Smooth muscle cell (in vitro differentiated cells): ENCODE measurements at regions not wholly inside any gene's neighbourhood (a gene's known extent, or its start where the extent isn't known, plus 50 kb on each side); places are given as distances from the start of the nearest gene placed in this dataset.

ENCODE experiments used
- DNase-seq: peaks from one replicate; lab custom pipeline; 2025; ENCODE audit not compliant: unreplicated experiment; lab: John Stamatoyannopoulos, UW
- H2AFZ ChIP-seq: fragments of 200-600 bp; sonication (generic); 2 replicates; pipeline ENCODE4 v1.6.0; 2016; ENCODE audit warnings: antibody characterized with exemption, low read depth, mild to moderate bottlenecking
- H3F3A ChIP-seq: fragments of 200-600 bp; sonication (generic); 2 replicates; pipeline ENCODE4 v1.6.0; 2017; ENCODE audit warnings: antibody characterized with exemption, low read depth
- H3K27ac ChIP-seq: fragments of 200-600 bp; sonication (generic); 2 replicates; pipeline ENCODE4 v1.5.1; 2016; ENCODE audit warnings: low read depth, mild to moderate bottlenecking
- H3K27me3 ChIP-seq: fragments of 200-600 bp; sonication (generic); 2 replicates; pipeline ENCODE4 v1.6.1; 2016; ENCODE audit warnings: low read depth, mild to moderate bottlenecking
- H3K36me3 ChIP-seq: fragments of 200-600 bp; sonication (generic); 2 replicates; pipeline ENCODE4 v1.5.1; 2016; ENCODE audit warnings: low read depth
- H3K4me1 ChIP-seq: fragments of 200-600 bp; sonication (generic); 2 replicates; pipeline ENCODE4 v1.5.1; 2016; ENCODE audit warnings: low read depth
- H3K4me2 ChIP-seq: fragments of 200-600 bp; sonication (generic); 2 replicates; pipeline ENCODE4 v1.6.0; 2016; ENCODE audit warnings: mild to moderate bottlenecking
- H3K4me3 ChIP-seq: fragments of 200-600 bp; sonication (generic); 2 replicates; pipeline ENCODE4 v1.5.1; 2016; ENCODE audit warnings: mild to moderate bottlenecking
- H3K79me2 ChIP-seq: fragments of 200-600 bp; sonication (generic); 2 replicates; pipeline ENCODE4 v1.6.0; 2016; ENCODE audit warnings: low read depth, mild to moderate bottlenecking
- H3K9ac ChIP-seq: fragments of 200-600 bp; sonication (generic); 2 replicates; pipeline ENCODE4 v1.6.0; 2016; ENCODE audit warnings: low read depth
- H3K9me3 ChIP-seq: fragments of 200-600 bp; sonication (generic); replicated peaks from 2 replicates; pipeline ENCODE4 v1.5.1; 2016; ENCODE audit warnings: low read depth
- H4K20me1 ChIP-seq: fragments of 200-600 bp; sonication (generic); 2 replicates; pipeline ENCODE4 v1.6.0; 2016; ENCODE audit warnings: low read depth
- WGBS: methylation state at CpG from one replicate; pipeline ENCODE4 v1.1.7; 2016; ENCODE audit warnings: low lambda C conversion rate; 5-methylcytosine and 5-hydroxymethylcytosine counted together
- TF ChIP-seq, protein P1 (sequence below): fragments of 200-600 bp; sonication (generic); IDR thresholded peaks from 2 replicates; pipeline ENCODE4 v1.5.1; 2017; ENCODE audit warnings: borderline replicate concordance, mild to moderate bottlenecking, antibody characterized with exemption; ENCODE audit not compliant: insufficient read depth, poor library complexity, severe bottlenecking

DNA sequence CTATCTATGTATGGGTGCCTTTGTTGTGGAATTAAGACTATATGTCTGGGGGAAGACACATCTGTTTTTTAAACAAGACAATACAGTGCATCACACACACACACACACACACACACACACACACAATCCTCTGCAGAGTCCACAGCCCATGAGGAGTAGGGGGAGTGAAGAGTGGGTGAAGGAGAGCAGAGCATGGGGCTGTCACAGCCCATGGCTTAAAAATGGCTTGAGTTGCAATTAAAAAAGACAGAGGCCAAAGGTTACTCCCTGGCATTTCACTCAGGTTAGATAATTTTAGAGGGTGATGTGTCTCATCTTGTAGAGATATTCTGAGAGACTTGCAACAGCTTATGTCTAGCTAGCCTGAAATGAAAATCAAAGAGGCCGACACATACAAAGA, 176.5 kb upstream of the PLXNA2 start:
- H3F3A ChIP-seq: no peaks in the 10 kb centered on the region
- H2AFZ ChIP-seq: no peak overlapping the region
- no peak for DNase-seq
- WGBS: 94% methylated on average over 1 of the region's 1 CpG
- H3K27me3 ChIP-seq: no peaks in the 10 kb centered on the region
- H3K79me2 ChIP-seq: no peaks in the 10 kb centered on the region
- TF ChIP-seq, protein P1, sequence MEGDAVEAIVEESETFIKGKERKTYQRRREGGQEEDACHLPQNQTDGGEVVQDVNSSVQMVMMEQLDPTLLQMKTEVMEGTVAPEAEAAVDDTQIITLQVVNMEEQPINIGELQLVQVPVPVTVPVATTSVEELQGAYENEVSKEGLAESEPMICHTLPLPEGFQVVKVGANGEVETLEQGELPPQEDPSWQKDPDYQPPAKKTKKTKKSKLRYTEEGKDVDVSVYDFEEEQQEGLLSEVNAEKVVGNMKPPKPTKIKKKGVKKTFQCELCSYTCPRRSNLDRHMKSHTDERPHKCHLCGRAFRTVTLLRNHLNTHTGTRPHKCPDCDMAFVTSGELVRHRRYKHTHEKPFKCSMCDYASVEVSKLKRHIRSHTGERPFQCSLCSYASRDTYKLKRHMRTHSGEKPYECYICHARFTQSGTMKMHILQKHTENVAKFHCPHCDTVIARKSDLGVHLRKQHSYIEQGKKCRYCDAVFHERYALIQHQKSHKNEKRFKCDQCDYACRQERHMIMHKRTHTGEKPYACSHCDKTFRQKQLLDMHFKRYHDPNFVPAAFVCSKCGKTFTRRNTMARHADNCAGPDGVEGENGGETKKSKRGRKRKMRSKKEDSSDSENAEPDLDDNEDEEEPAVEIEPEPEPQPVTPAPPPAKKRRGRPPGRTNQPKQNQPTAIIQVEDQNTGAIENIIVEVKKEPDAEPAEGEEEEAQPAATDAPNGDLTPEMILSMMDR: no peak
- H3K9ac ChIP-seq: no peak overlapping the region
- H3K4me2 ChIP-seq: no peak overlapping the region
- peaks cover 6% of the 10 kb centered on the region for H3K36me3 ChIP-seq
- no peak overlapping the region for H3K4me3 ChIP-seq
- H4K20me1 ChIP-seq: no peaks in the 10 kb centered on the region
- H3K4me1 ChIP-seq: no peaks in the 10 kb centered on the region
- no peak overlapping the region for H3K27ac ChIP-seq
- H3K9me3 ChIP-seq: no peaks in the 10 kb centered on the region

DNA sequence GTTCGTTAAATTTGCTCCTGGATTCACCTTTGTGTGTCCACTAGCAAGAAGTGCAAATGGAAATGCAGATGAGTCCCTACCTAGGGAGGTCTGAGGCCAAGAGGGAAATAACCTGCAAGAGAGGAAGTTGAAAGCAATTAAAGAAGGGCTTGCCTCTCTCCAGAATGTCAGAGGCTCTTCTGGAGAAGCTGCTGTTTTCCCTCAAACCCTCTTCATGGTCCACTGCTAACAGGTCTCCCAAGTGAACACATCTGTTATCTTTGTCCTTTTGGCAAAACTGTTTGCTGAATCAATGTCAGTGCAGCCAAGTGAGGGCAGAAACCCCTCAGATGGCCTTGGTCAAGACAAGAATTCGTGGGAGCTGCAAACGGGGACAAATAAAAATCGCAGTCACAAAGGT, 177.3 kb upstream of the PLXNA2 start:
- Histone ChIP-seq H2AFZ (no peak overlapping the region), H3F3A (no peaks in the 10 kb centered on the region), H3K79me2 (no peaks in the 10 kb centered on the region), H3K9ac (no peak overlapping the region), H3K4me1 (no peaks in the 10 kb centered on the region), H3K36me3 (peaks cover 6% of the 10 kb centered on the region), H3K27me3 (no peaks in the 10 kb centered on the region), H3K4me3 (no peak overlapping the region), H3K9me3 (no peaks in the 10 kb centered on the region), H4K20me1 (no peaks in the 10 kb centered on the region), H3K27ac (no peak overlapping the region), H3K4me2 (no peak overlapping the region)
- TF ChIP-seq, protein P1: no peak
- 83% methylated on average over 4 of the region's 4 CpGs for WGBS
- DNase-seq: no peak

DNA sequence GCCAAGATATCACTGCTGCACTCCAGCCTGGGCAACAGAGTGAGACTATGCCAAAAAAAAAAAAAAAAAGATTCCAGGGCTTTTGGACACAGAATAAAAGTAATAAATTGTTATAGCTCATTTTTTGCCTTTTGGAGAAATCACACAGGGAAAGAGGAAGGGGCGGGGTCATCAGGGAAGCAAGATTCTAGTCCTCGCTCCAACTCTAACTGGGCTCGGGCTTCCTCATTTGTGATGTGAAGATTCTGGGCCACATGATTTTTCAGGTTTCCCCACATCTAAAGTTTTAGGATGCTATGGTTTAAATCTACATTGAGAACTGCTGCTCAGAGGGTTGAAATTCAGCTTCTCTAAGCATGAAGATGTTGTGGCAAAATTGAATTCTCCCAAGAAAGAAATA, 179.3 kb upstream of the PLXNA2 start:
- H3K4me2 ChIP-seq: no peak overlapping the region
- no peaks in the 10 kb centered on the region for H3K4me1 ChIP-seq
- DNase-seq: no peak
- TF ChIP-seq, protein P1: no peak
- H4K20me1 ChIP-seq: no peaks in the 10 kb centered on the region
- H3K9me3 ChIP-seq: no peaks in the 10 kb centered on the region
- H3K79me2 ChIP-seq: no peaks in the 10 kb centered on the region
- 97% methylated on average over 3 of the region's 3 CpGs for WGBS
- H3K36me3 ChIP-seq: peaks cover 6% of the 10 kb centered on the region
- H3F3A ChIP-seq: no peaks in the 10 kb centered on the region
- no peak overlapping the region for H3K27ac ChIP-seq
- no peak overlapping the region for H2AFZ ChIP-seq
- no peak overlapping the region for H3K9ac ChIP-seq
- H3K4me3 ChIP-seq: no peak overlapping the region
- no peaks in the 10 kb centered on the region for H3K27me3 ChIP-seq

- Histone ChIP-seq H3K27me3 (no peaks in the 10 kb centered on the region), H3K4me2 (no peak overlapping the region), H3K79me2 (no peaks in the 10 kb centered on the region), H2AFZ (no peak overlapping the region), H3K36me3 (peaks cover 6% of the 10 kb centered on the region), H3K4me3 (no peak overlapping the region), H3K4me1 (no peaks in the 10 kb centered on the region), H3K9ac (no peak overlapping the region), H3K27ac (no peak overlapping the region), H3F3A (no peaks in the 10 kb centered on the region), H3K9me3 (no peaks in the 10 kb centered on the region), H4K20me1 (no peaks in the 10 kb centered on the region)
- TF ChIP-seq, protein P1: no peak
- no peak for DNase-seq
- WGBS: 79% methylated on average over 3 of the region's 3 CpGs
Measured at GRCh38 chr1:208425096-208425495, 180.9 kb upstream of the PLXNA2 start.
